B cell (primary cell): ENCODE measurements at regions not wholly inside any gene's neighbourhood (a gene's known extent, or its start where the extent isn't known, plus 50 kb on each side); places are given as distances from the start of the nearest gene placed in this dataset.

Experiments used
- ATAC-seq: fragments of 200-7000 bp; cut with Tn5 transposase; one replicate; pipeline ENCODE4 v1.10.0; 2021; ENCODE audit warnings: low read depth, mild to moderate bottlenecking, moderate number of reproducible peaks, moderate library complexity
- CTCF ChIA-PET: fragments of 350-600 bp; sonication (Branson Sonifier 250); formaldehyde crosslinking; loops from one replicate; lab custom pipeline; 2021; ENCODE audit warnings: antibody characterized with exemption, inconsistent platforms; lab: Charles Lee
- POLR2A ChIA-PET: fragments of 350-600 bp; sonication (Branson Sonifier 250); formaldehyde crosslinking; loops from one replicate; lab custom pipeline; 2021; ENCODE audit warnings: antibody characterized with exemption; lab: Charles Lee
- DNase-seq: peaks from one replicate; pipeline ENCODE4 v3.0.0; 2013
- H2AFZ ChIP-seq: 2 replicates; pipeline ENCODE4 v1.6.1; 2012; ENCODE audit warnings: mild to moderate bottlenecking, low read depth, low read length; ENCODE audit not compliant: insufficient read depth, poor library complexity, severe bottlenecking
- H3K27ac ChIP-seq, 2 donors: 1 replicate in 1 of 2; 2 replicates in 1 of 2; pipeline ENCODE4 v1.5.1; 2012 to 2013; ENCODE audit warnings: low read length in 2 of 2, mild to moderate bottlenecking in 2 of 2, moderate library complexity in 1 of 2
- H3K27me3 ChIP-seq, 4 experiments: fragments of 200-600 bp in 1 of 4; sonication (generic) in 1 of 4; replicated peaks in 1 of 4; 1 replicate in 2 of 4; 2 replicates in 2 of 4; pipeline versions ENCODE4 v1.6.1 to v1.7.0; 2013 to 2016; ENCODE audit warnings: low read length in 3 of 4, mild to moderate bottlenecking in 2 of 4, mixed read lengths in 1 of 4, moderate library complexity in 1 of 4; ENCODE audit not compliant: insufficient read depth in 4 of 4, control insufficient read depth in 3 of 4; ENCODE audit errors: control extremely low read depth in 1 of 4
- H3K36me3 ChIP-seq, 2 experiments: replicated peaks in 1 of 2; 1 replicate in 1 of 2; 2 replicates in 1 of 2; pipeline versions ENCODE4 v1.6.1 to v1.7.1; 2013; ENCODE audit warnings: low read length in 1 of 2; ENCODE audit not compliant: insufficient read depth in 2 of 2, control insufficient read depth in 1 of 2; ENCODE audit errors: control extremely low read depth in 1 of 2, extremely low read depth in 1 of 2
- H3K4me1 ChIP-seq, 2 donors: fragments of 200-600 bp in 1 of 2; sonication (generic) in 1 of 2; 1 replicate in 1 of 2; 2 replicates in 1 of 2; pipeline versions ENCODE4 v1.5.1 to v1.6.1; 2013 to 2017; ENCODE audit warnings: low read length in 2 of 2; ENCODE audit not compliant: control insufficient read depth in 2 of 2, insufficient read depth in 2 of 2
- H3K4me2 ChIP-seq: replicated peaks from 2 replicates; pipeline ENCODE3; 2012; ENCODE audit warnings: mild to moderate bottlenecking, low read depth, low read length; ENCODE audit not compliant: poor library complexity, severe bottlenecking
- H3K4me3 ChIP-seq, 5 experiments: fragments of 200-600 bp in 1 of 5; sonication (generic) in 1 of 5; 1 replicate in 3 of 5; 2 replicates in 2 of 5; pipeline versions ENCODE4 v1.5.1 to v1.7.0; 2011 to 2016; ENCODE audit warnings: low read length in 4 of 5, mild to moderate bottlenecking in 4 of 5, low read depth in 2 of 5, control low read depth in 1 of 5, moderate library complexity in 1 of 5; ENCODE audit not compliant: insufficient read depth in 1 of 5; ENCODE audit errors: control extremely low read depth in 1 of 5, extremely low read depth in 1 of 5
- H3K79me2 ChIP-seq: fragments of 200-600 bp; sonication (generic); one replicate; pipeline ENCODE4 v1.6.0; 2016; ENCODE audit warnings: low read length; ENCODE audit not compliant: control insufficient read depth, insufficient read depth
- H3K9ac ChIP-seq: fragments of 200-600 bp; sonication (generic); 2 replicates; pipeline ENCODE4 v1.6.1; 2017; ENCODE audit warnings: mild to moderate bottlenecking, low read length, moderate library complexity
- H3K9me3 ChIP-seq, 3 donors: one replicate each; pipeline versions ENCODE4 v1.6.1 to v1.7.1; 2013; ENCODE audit warnings: low read length in 2 of 3; ENCODE audit not compliant: control insufficient read depth in 2 of 3, insufficient read depth in 1 of 3; ENCODE audit errors: control extremely low read depth in 1 of 3
- H4K20me1 ChIP-seq: 2 replicates; pipeline ENCODE4 v1.6.0; 2012; ENCODE audit warnings: mild to moderate bottlenecking, low read length; ENCODE audit not compliant: insufficient read depth, control insufficient read depth, poor library complexity, severe bottlenecking
- H3K27ac Mint-ChIP-seq: one replicate; pipeline ENCODE4 v1.8.0; 2021; ENCODE audit warnings: mixed read lengths
- H3K27me3 Mint-ChIP-seq: one replicate; pipeline ENCODE4 v1.8.0; 2021; ENCODE audit warnings: mixed read lengths
- H3K4me1 Mint-ChIP-seq: one replicate; pipeline ENCODE4 v1.8.0; 2021; ENCODE audit warnings: mixed read lengths
- H3K4me3 Mint-ChIP-seq: one replicate; pipeline ENCODE4 v1.8.0; 2021; ENCODE audit warnings: mixed read lengths
- H3K9me3 Mint-ChIP-seq: one replicate; pipeline ENCODE4 v1.8.0; 2022; ENCODE audit warnings: mixed read lengths; ENCODE audit not compliant: insufficient read depth
- EZH2 ChIP-seq: IDR thresholded peaks from 2 replicates; pipeline ENCODE4 v1.6.1; 2012; ENCODE audit warnings: borderline replicate concordance, low read depth, mild to moderate bottlenecking, moderate library complexity, low read length; ENCODE audit not compliant: insufficient read depth, poor library complexity, severe bottlenecking
- WGBS: methylation state at CpG from one replicate; pipeline ENCODE4 v1.1.5; 2013; ENCODE audit warnings: missing lambda C conversion rate; ENCODE audit not compliant: insufficient coverage; 5-methylcytosine and 5-hydroxymethylcytosine counted together
- intact Hi-C: fragments of 100-400 bp; cut with micrococcal nuclease; formaldehyde crosslinking; loops from one replicate; pipeline ENCODE4 v1.10.0; 2022
- TF ChIP-seq, protein P1 (sequence below): fragments of 200-600 bp; IDR thresholded peaks from one replicate; pipeline ENCODE4 v1.8.0; 2022; ENCODE audit warnings: antibody characterized with exemption, mild to moderate bottlenecking

DNA sequence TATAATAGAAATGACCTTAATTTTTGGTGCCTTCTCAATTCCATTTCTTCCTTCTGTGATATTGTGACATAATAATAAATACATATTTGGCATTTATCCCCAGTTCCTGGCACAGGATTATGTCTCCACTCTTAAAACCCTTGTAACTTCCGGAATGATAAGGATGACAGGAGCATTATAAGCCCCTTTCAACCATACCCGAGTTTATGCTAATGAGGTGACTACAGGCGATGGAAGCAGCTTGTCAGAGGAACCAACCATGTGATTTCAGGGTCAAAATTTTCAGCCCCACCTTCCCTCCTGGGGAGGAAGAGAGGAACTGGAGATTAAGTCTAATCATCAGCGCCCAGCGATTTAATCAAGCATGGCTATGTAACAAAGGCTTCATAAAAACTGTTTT lies 528.5 kb upstream of the CRIM1 start:
- ChIA-PET POLR2A (no interaction called here), CTCF (no interaction called here)
- WGBS, result 88% methylated on average over 3 of the region's 5 CpGs

GRCh38 chr2:35822716-35823115 lies 532.9 kb upstream of the CRIM1 start:
- Histone ChIP-seq H3K79me2 (no peaks in the 10 kb centered on the region), H3K4me3 (no peak overlapping the region), H3K4me1 (no peaks in the 10 kb centered on the region), H3K27me3 (no peaks in the 10 kb centered on the region), H2AFZ (no peak overlapping the region), H3K27ac (no peak overlapping the region), H3K9ac (no peak overlapping the region), H3K4me2 (no peak overlapping the region), H3K9me3 (peaks cover 0 to 1% (median 0%) of the 10 kb centered on the region in 3 donors), H4K20me1 (no peaks in the 10 kb centered on the region), H3K36me3 (no peaks in the 10 kb centered on the region)
- no peak for DNase-seq
- Mint-ChIP-seq H3K27me3 (no peaks in the 10 kb centered on the region), H3K27ac (no peak overlapping the region), H3K4me1 (no peaks in the 10 kb centered on the region), H3K4me3 (no peak overlapping the region), H3K9me3 (no peaks in the 10 kb centered on the region)
- ChIA-PET CTCF (no interaction called here), POLR2A (no interaction called here)
- no peak for ATAC-seq
- 40% methylated on average over 2 of the region's 3 CpGs for WGBS
- intact Hi-C loops, result no loop called here
- TF ChIP-seq, protein P1, sequence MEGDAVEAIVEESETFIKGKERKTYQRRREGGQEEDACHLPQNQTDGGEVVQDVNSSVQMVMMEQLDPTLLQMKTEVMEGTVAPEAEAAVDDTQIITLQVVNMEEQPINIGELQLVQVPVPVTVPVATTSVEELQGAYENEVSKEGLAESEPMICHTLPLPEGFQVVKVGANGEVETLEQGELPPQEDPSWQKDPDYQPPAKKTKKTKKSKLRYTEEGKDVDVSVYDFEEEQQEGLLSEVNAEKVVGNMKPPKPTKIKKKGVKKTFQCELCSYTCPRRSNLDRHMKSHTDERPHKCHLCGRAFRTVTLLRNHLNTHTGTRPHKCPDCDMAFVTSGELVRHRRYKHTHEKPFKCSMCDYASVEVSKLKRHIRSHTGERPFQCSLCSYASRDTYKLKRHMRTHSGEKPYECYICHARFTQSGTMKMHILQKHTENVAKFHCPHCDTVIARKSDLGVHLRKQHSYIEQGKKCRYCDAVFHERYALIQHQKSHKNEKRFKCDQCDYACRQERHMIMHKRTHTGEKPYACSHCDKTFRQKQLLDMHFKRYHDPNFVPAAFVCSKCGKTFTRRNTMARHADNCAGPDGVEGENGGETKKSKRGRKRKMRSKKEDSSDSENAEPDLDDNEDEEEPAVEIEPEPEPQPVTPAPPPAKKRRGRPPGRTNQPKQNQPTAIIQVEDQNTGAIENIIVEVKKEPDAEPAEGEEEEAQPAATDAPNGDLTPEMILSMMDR, result no peak
- no peak for TF ChIP-seq EZH2

More for the DNA sequence above, 528.5 kb upstream of the CRIM1 start:
- H3K4me3 Mint-ChIP-seq, result no peak overlapping the region
- no peaks in the 10 kb centered on the region for H3K9me3 Mint-ChIP-seq
- Histone ChIP-seq H3K4me1 (no peaks in the 10 kb centered on the region), H3K9ac (no peak overlapping the region), H3K4me3 (no peak overlapping the region), H3K4me2 (no peak overlapping the region), H3K9me3 (peaks cover 0 to 2% (median 0%) of the 10 kb centered on the region in 3 donors), H2AFZ (no peak overlapping the region), H3K27ac (no peak overlapping the region), H3K36me3 (no peaks in the 10 kb centered on the region), H3K79me2 (no peaks in the 10 kb centered on the region), H4K20me1 (no peaks in the 10 kb centered on the region), H3K27me3 (no peaks in the 10 kb centered on the region)
- no peaks in the 10 kb centered on the region for H3K4me1 Mint-ChIP-seq
- ATAC-seq (no peak), DNase-seq (no peak)
- H3K27me3 Mint-ChIP-seq, result no peaks in the 10 kb centered on the region
- H3K27ac Mint-ChIP-seq, result no peak overlapping the region
- TF ChIP-seq, protein P1, result no peak
- intact Hi-C loops, result no loop called here
